HEK293T (cell line): ENCODE measurements at regions not wholly inside any gene's neighbourhood (a gene's known extent, or its start where the extent isn't known, plus 50 kb on each side); places are given as distances from the start of the nearest gene placed in this dataset.

Experiments
- CTCF ChIA-PET: fragments of 350-600 bp; formaldehyde crosslinking; extraction: SDS; loops from one replicate; lab custom pipeline; 2021; ENCODE audit warnings: antibody characterized with exemption, inconsistent platforms; lab: Yijun Ruan, JAX
- POLR2A ChIA-PET: fragments of 350-600 bp; formaldehyde crosslinking; extraction: SDS; loops from one replicate; lab custom pipeline; 2020; ENCODE audit warnings: antibody characterized with exemption, inconsistent platforms; lab: Yijun Ruan, JAX
- DNase-seq: peaks from one replicate; pipeline ENCODE4 v3.0.0; 2012; ENCODE audit warnings: mixed read lengths; ENCODE audit errors: extremely low spot score
- ARNT ChIP-seq: fragments of 450-650 bp; IDR thresholded peaks from 2 replicates; pipeline ENCODE4 v1.6.1; 2017; ENCODE audit warnings: mild to moderate bottlenecking
- BHLHE40 ChIP-seq: fragments of 450-650 bp; IDR thresholded peaks from 2 replicates; pipeline ENCODE4 v1.6.1; 2016; ENCODE audit warnings: mild to moderate bottlenecking, moderate library complexity, borderline replicate concordance
- CTBP1 ChIP-seq: fragments of 450-650 bp; IDR thresholded peaks from 2 replicates; pipeline ENCODE4 v1.6.1; 2016; ENCODE audit warnings: borderline replicate concordance
- ELF4 ChIP-seq: fragments of 450-650 bp; IDR thresholded peaks from 2 replicates; pipeline ENCODE4 v1.6.1; 2017; ENCODE audit warnings: antibody characterized with exemption
- FOXA1 ChIP-seq: fragments of 450-650 bp; IDR thresholded peaks from 2 replicates; pipeline ENCODE4 v1.6.1; 2016; ENCODE audit warnings: mild to moderate bottlenecking
- FOXK2 ChIP-seq: fragments of 450-650 bp; IDR thresholded peaks from 2 replicates; pipeline ENCODE4 v1.6.1; 2016; ENCODE audit warnings: mild to moderate bottlenecking
- FOXM1 ChIP-seq: fragments of 450-650 bp; IDR thresholded peaks from 2 replicates; pipeline ENCODE4 v1.6.1; 2017; ENCODE audit warnings: mild to moderate bottlenecking, borderline replicate concordance
- HDGF ChIP-seq: fragments of 450-650 bp; IDR thresholded peaks from 2 replicates; pipeline ENCODE4 v1.6.1; 2017; ENCODE audit warnings: antibody characterized with exemption, borderline replicate concordance
- L3MBTL2 ChIP-seq: fragments of 450-650 bp; conservative IDR thresholded peaks from 2 replicates; pipeline ENCODE4 v1.6.1; 2016; ENCODE audit warnings: mild to moderate bottlenecking
- LEF1 ChIP-seq: fragments of 450-650 bp; IDR thresholded peaks from 2 replicates; pipeline ENCODE4 v1.6.1; 2017; ENCODE audit warnings: mild to moderate bottlenecking, borderline replicate concordance
- NFRKB ChIP-seq: fragments of 450-650 bp; IDR thresholded peaks from 2 replicates; pipeline ENCODE4 v1.6.1; 2016; ENCODE audit warnings: mild to moderate bottlenecking, moderate library complexity
- SP1 ChIP-seq: fragments of 450-650 bp; IDR thresholded peaks from 2 replicates; pipeline ENCODE4 v1.6.1; 2017
- SUZ12 ChIP-seq: fragments of 450-650 bp; IDR thresholded peaks from 2 replicates; pipeline ENCODE4 v1.6.1; 2016; ENCODE audit warnings: mild to moderate bottlenecking
- TARDBP ChIP-seq: fragments of 450-650 bp; IDR thresholded peaks from 2 replicates; pipeline ENCODE4 v1.6.1; 2016
- ZNF384 ChIP-seq: fragments of 450-650 bp; IDR thresholded peaks from 2 replicates; pipeline ENCODE4 v1.6.1; 2016
- TF ChIP-seq, protein P1 (sequence below): fragments of 450-650 bp; IDR thresholded peaks from 2 replicates; pipeline ENCODE4 v1.6.1; 2016

DNA sequence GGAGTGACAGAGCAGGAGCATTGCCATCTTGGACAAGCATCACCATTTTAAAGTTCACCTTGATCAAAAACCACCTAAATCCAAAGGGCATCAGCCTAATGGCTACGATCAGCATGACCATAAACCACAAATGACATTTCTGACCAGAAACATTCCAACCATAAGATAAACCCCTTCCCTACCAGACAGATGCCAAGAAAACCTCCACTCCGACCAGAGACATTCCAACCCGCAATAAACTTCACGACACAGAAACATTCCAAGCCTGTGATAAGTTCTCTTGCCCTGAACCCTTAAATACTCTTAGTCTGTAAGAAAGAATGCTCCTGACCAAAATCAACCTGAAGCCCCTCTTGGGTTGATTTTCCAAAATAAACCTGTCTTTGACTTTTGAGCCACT is 606.9 kb downstream of the POM121L12 start:
- TF ChIP-seq ARNT (no peak), FOXA1 (no peak), SUZ12 (no peak), CTBP1 (no peak), BHLHE40 (no peak), TARDBP (no peak), NFRKB (no peak)
- ChIA-PET POLR2A (no interaction called here), CTCF (no interaction called here)
- no peak for DNase-seq

GRCh38 chr7:53642866-53643265 is 607.4 kb downstream of the POM121L12 start:
- POLR2A ChIA-PET: no interaction called here
- DNase-seq: no peak
- CTCF ChIA-PET: no interaction called here
- no peak for TF ChIP-seq BHLHE40

- DNase-seq: no peak
- POLR2A ChIA-PET: no interaction called here
- TF ChIP-seq LEF1: no peak
- TF ChIP-seq SUZ12: no peak
- TF ChIP-seq L3MBTL2: no peak
- TF ChIP-seq, protein P1, sequence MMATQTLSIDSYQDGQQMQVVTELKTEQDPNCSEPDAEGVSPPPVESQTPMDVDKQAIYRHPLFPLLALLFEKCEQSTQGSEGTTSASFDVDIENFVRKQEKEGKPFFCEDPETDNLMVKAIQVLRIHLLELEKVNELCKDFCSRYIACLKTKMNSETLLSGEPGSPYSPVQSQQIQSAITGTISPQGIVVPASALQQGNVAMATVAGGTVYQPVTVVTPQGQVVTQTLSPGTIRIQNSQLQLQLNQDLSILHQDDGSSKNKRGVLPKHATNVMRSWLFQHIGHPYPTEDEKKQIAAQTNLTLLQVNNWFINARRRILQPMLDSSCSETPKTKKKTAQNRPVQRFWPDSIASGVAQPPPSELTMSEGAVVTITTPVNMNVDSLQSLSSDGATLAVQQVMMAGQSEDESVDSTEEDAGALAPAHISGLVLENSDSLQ: no peak
- no peak for TF ChIP-seq ELF4
- no peak for TF ChIP-seq TARDBP
- no peak for TF ChIP-seq FOXK2
- CTCF ChIA-PET: no interaction called here
These were observed 621.4 kb downstream of the POM121L12 start for GRCh38 chr7:53656881-53657280.

DNA sequence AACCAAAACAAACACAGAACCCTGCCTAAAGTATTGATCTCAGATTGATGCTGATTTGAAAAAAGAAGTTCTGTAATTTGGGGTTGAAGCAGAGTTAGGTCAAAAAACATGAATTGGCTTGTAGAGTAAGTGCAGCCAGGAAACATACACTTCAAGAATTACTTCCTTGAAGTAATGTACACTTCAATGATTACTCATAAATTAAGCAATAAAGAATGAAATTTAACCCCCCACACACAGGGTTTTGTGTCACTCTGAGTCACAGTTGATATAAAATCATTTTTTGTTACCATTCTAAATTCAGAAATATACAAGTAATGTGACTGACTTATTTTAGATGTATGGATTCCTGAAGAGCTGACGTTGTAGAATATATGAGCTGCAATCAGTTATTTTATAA is 622.2 kb downstream of the POM121L12 start:
- POLR2A ChIA-PET: no interaction called here
- CTCF ChIA-PET: no interaction called here
- no peak for TF ChIP-seq TARDBP
- TF ChIP-seq HDGF: no peak
- TF ChIP-seq LEF1: no peak
- no peak for DNase-seq

DNA sequence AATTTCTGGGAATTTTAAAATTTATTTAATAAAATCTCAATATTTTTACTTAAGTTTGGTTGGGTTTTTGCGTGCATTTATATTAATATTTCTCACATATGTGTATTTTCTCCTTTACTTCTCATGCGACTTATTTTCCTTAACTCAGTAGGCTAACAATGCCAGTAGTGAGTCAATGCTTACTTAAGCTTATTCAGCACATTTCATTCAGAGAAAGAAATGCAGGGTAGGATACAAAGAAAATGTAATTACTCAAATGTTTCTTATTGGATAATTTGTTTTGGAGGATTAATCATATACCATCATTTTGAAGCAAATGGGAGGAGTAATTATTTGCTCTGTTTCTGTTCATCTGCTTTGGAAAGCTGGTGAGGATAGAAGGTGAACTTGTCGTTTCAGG is 623.5 kb downstream of the POM121L12 start:
- no peak for TF ChIP-seq ZNF384
- TF ChIP-seq TARDBP: no peak
- TF ChIP-seq LEF1: no peak
- TF ChIP-seq, protein P1: no peak
- TF ChIP-seq NFRKB: no peak
- TF ChIP-seq CTBP1: no peak
- TF ChIP-seq ELF4: no peak
- no peak for TF ChIP-seq L3MBTL2
- no peak for TF ChIP-seq HDGF
- no peak for TF ChIP-seq SP1
- no peak for TF ChIP-seq ARNT
- TF ChIP-seq FOXA1: no peak
- TF ChIP-seq FOXK2: no peak
- no peak for TF ChIP-seq BHLHE40
- no peak for TF ChIP-seq SUZ12
- POLR2A ChIA-PET: no interaction called here
- CTCF ChIA-PET: no interaction called here
- DNase-seq: no peak

DNA sequence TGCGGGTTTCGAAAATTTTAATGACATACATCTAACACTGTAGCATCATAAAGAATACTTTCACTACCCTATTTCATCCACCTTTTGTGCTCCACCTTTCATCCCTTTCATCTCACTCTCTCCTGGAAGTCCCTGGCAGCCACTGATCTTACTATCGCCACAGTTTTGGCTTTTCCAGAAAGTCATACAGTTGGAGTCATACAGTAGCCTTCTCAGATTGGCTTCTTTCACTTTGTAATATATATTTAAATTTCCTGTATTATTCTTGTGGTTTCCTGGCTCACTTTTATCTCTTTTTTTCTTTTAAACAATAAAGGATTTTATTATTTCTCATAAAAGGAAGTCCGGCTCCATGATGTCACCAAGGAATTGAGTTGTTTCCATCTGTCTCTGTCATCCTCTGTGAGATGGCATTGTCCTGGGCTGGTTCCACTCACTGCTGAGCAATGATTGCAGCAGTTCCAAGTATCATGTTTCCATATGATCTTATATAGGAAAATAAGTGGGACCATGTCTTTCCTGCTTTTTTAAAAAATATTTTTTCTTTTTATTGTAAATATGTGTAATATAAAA is 626.3 kb downstream of the POM121L12 start:
- DNase-seq: no peak
- ChIA-PET POLR2A (no interaction called here), CTCF (no interaction called here)
- TF ChIP-seq TARDBP: no peak
- no peak for TF ChIP-seq FOXA1
- TF ChIP-seq CTBP1: no peak
- no peak for TF ChIP-seq SP1
- no peak for TF ChIP-seq HDGF
- TF ChIP-seq NFRKB: no peak
- no peak for TF ChIP-seq ARNT
- TF ChIP-seq FOXM1: no peak
- TF ChIP-seq L3MBTL2: no peak
- no peak for TF ChIP-seq BHLHE40

DNA sequence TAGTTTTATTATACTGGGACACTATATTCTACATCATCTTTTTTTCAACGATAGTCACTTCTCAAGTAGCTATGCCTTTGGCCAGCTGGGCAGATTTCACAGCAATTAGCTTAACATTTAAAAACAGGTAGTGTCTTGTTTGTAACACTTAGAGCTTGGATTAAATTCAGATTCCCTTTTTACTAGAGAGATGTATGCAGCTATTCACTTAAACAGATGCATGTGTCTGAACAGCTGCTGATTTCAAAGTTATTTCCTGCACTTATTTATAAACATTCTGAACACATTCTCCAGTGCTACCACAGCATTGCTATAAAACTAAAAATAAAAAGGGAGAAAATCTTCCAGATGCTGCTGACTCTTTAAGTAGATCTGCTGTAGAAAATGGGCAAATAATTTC is 637.2 kb downstream of the POM121L12 start:
- DNase-seq: no peak
- TF ChIP-seq ARNT: no peak
- TF ChIP-seq L3MBTL2: no peak
- TF ChIP-seq SUZ12: no peak
- TF ChIP-seq ZNF384: no peak
- ChIA-PET POLR2A (no interaction called here), CTCF (no interaction called here)

DNA sequence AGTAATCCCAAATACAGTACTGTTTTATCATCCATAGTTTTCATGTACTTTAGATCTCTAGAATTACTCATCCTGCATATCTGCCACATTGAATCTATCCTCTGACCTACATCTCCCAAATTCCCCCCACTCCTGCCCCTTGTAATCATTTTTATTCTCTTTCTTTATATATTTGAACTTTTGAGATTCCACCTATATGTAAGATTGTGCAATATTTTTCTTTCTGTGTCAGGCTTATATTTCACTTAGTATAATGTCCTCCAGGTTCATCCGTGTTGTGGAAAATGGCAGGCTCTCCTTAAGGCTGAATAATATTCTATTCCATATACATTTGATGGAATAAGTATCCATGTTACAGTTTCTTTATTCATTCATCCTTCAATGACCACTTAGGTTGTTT is 640.4 kb downstream of the POM121L12 start:
- TF ChIP-seq SP1: no peak
- no peak for TF ChIP-seq FOXK2
- TF ChIP-seq HDGF: no peak
- no peak for TF ChIP-seq ZNF384
- TF ChIP-seq TARDBP: no peak
- TF ChIP-seq NFRKB: no peak
- TF ChIP-seq ARNT: no peak
- TF ChIP-seq ELF4: no peak
- no peak for TF ChIP-seq BHLHE40
- no peak for TF ChIP-seq L3MBTL2
- no peak for TF ChIP-seq LEF1
- no peak for TF ChIP-seq FOXA1
- TF ChIP-seq FOXM1: no peak
- TF ChIP-seq CTBP1: no peak
- TF ChIP-seq, protein P1: no peak
- TF ChIP-seq SUZ12: no peak
- POLR2A ChIA-PET: no interaction called here
- CTCF ChIA-PET: no interaction called here
- no peak for DNase-seq
